Spleen (tissue), 7 donors: ENCODE measurements at regions not wholly inside any gene's neighbourhood (a gene's known extent, or its start where the extent isn't known, plus 50 kb on each side); places are given as distances from the start of the nearest gene placed in this dataset.
"Not testable (repeated sequence)": the region's sequence is repeated elsewhere in the genome, so short reads cannot be mapped to it uniquely, and the experiment has no call there.

ENCODE experiments used
- POLR2A ChIP-seq, 3 donors: fragments of 450-650 bp; IDR thresholded peaks; one replicate each; pipeline ENCODE4 v1.5.1; 2017; ENCODE audit warnings: antibody characterized with exemption in 3 of 3, mild to moderate bottlenecking in 1 of 3
- TF ChIP-seq, protein P1 (sequence below), 11 experiments: fragments of 200-600 bp in 7 of 11; fragments of 450-650 bp in 4 of 11; sonication (generic) in 4 of 11; IDR thresholded peaks in 8 of 11; conservative IDR thresholded peaks in 3 of 11; 1 replicate in 7 of 11; 2 replicates in 4 of 11; pipeline versions ENCODE4 v1.4.0 to v1.8.0; 2016 to 2021; ENCODE audit warnings: antibody characterized with exemption in 11 of 11, inconsistent platforms in 4 of 11, mild to moderate bottlenecking in 1 of 11
- donor health status: DM: no; HTN: no; CAD: no; lungs with moderate emphysema.
- donor health status: DM: no; HTN: no; CAD: no.
- donor health status: DM: no; HTN: no; CAD: no.

DNA sequence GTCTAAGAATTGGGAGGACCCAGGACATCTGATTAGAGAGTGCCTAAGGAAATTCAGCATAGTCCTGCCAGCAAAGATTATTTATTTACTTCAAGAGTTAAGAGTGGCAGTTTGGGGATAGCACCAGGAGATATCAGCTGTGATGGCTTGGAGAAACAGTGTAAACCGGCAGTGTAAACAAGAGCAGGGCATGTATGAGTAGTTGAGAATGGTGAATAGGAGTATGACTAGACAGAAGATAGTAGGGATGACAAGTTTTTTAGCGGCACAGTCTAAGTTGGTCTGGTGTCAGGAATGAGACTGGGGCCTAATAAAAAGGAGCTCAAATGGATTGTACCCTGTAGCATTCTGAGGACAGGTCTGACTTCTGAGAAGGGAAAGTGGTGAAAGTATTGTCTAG is 669.4 kb downstream of the SUCLG1 start:
- TF ChIP-seq, protein P1, sequence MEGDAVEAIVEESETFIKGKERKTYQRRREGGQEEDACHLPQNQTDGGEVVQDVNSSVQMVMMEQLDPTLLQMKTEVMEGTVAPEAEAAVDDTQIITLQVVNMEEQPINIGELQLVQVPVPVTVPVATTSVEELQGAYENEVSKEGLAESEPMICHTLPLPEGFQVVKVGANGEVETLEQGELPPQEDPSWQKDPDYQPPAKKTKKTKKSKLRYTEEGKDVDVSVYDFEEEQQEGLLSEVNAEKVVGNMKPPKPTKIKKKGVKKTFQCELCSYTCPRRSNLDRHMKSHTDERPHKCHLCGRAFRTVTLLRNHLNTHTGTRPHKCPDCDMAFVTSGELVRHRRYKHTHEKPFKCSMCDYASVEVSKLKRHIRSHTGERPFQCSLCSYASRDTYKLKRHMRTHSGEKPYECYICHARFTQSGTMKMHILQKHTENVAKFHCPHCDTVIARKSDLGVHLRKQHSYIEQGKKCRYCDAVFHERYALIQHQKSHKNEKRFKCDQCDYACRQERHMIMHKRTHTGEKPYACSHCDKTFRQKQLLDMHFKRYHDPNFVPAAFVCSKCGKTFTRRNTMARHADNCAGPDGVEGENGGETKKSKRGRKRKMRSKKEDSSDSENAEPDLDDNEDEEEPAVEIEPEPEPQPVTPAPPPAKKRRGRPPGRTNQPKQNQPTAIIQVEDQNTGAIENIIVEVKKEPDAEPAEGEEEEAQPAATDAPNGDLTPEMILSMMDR (IDR thresholded peaks at IDR 0.05 in 8 of 11, conservative IDR thresholded peaks at IDR 0.05 in 3 of 11), result not testable (repeated sequence)
- TF ChIP-seq POLR2A (IDR thresholded peaks at IDR 0.05), result not testable (repeated sequence)
